GM21423 (cell line): ENCODE measurements at regions not wholly inside any gene's neighbourhood (a gene's known extent, or its start where the extent isn't known, plus 50 kb on each side); places are given as distances from the start of the nearest gene placed in this dataset.
"Not testable (repeated sequence)": the region's sequence is repeated elsewhere in the genome, so short reads cannot be mapped to it uniquely, and the experiment has no call there.

Source experiments
- ATAC-seq: cut with Tn5 transposase; IDR thresholded peaks from one replicate; pipeline ENCODE4 v1.9.1; 2021; ENCODE audit warnings: mild to moderate bottlenecking, moderate library complexity; ENCODE audit not compliant: unreplicated experiment

DNA sequence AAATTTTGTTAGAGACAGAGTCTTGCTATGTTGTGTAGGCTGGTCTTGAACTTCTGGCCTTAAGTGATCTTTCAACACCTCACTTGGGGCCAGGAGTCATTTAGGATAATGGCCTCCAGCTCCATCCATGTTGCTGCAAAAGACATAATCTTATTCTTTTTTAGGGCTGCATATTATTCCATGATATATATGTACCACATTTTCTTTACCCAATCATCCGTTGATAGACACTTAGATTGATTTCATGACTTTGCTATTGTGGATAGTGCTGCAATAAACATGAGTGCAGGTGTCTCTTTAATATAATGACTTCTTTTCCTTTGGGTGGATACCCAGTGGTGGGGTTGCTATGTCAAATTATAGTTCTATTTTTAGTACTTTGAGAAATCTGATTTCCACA, 140.9 kb upstream of the LCORL start:
- ATAC-seq = no peak

- ATAC-seq = not testable (repeated sequence)
These were observed 137.8 kb upstream of the LCORL start for GRCh38 chr4:18159117-18159912.

DNA sequence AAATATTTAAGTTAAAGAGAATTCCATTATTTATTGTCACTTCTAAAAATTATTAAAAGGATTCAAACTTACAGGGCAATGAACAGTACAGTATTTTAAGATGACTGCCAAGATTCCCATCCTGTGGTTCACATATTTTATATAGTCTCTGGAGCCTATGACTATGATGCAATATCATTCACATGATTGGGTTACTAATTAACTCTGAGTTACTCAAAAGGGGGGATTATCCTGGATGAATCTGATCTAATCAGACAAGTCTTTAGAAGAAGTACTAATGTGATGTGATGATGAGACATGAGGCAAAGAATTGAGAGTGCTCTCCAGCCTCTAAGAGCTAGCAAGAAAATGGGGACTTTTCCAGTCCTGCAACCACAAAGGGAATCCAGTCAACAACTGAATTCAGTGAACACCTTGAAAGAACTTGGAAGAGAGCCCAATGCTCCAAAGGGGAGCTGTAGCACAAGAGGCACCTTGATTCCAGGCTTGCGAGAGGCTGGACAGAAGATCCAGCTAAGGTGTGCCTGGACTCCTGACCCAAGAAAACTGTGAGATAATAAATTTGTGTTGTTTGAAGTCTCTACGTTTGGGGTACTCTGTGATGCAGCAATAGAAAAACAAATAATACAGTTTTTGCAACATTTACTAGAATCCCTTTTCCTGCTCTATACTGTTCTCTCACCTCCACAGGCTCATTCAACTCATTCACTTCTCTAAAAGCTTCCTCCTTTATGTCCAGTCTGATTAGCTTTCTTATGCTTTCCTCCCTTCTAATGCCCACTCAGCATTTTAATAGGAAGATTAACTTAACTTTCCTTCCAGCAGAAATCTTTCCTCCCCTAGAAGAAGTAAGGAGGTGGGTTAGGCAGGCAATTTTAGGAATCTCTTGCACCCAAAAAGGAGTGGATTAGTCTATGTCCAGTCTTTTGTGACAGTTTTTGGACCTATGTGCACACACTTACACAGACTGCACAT, 133.8 kb upstream of the LCORL start:
- ATAC-seq = no peak

- ATAC-seq = no peak
These were observed 116.6 kb upstream of the LCORL start for GRCh38 chr4:18138076-18138665.

DNA sequence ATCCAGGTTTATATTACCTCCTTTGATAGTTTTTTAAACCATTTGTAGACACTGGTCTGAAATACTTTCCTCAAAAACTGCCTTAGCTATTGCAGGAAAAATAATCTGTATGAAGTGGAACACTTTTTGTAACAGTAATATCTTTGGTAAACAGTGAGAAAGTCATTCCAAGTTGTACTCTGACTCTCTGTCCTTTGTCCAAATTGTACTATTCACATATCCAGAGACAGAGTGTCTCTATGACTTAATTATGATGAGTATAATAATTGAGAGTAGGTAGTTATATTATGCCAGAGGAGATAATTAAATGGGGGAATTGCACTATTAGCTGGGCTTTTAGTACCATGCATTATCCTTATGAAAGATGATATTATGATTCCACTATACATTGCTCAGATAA, 112.6 kb upstream of the LCORL start:
- ATAC-seq = no peak

- ATAC-seq = no peak
These were observed 108.7 kb upstream of the LCORL start for GRCh38 chr4:18130256-18130655.

DNA sequence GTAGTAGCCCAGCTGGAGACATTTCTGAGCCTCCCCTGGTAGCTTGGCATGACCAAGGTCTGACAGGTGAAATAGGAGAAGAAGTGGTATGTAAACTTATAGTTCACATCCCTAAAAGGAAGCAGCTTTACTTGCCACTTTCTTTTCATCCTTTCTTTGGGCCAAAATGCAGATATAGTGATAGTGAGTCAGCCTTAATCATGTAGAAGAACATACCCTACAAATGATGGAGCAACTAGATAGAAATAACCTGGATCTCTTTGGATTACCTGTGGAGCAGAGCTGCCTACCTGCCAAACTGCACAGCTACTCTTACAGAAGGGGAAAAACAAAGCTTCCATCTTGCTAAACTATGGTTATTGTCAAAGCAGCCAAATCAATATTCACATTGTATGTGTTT, 106.7 kb upstream of the LCORL start:
- ATAC-seq = no peak

- ATAC-seq = no peak
These were observed 105.5 kb upstream of the LCORL start for GRCh38 chr4:18127030-18127429.

DNA sequence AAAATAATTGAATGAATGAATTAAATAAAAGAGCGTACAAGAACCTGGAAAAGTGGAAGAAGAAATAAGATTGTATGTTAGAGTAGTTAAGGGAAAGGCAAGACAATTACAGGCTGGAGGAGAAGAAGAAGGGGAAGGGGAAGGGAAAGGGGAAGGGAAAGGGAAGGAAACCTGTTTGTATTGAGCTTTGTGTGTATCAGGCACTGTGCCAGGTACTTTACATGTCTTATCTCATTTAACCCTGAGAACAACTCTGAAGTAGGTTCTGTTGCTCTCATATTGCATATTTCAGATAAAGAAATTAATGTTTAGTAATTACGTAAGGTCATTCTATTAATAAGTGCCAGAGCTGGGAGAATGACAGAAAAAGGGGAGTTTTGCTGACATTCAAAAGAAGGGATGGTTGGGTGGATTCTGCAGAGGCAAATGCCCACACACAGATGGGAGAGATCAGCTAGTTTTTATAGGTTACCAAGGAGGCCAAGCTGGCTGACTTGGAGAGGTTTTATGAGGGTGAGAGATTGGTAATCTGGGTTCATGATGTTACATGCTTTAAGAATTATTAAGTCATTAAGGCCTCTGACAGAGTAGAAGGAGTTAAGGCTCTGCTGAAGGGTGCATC, 92.3 kb upstream of the LCORL start:
- ATAC-seq = no peak

DNA sequence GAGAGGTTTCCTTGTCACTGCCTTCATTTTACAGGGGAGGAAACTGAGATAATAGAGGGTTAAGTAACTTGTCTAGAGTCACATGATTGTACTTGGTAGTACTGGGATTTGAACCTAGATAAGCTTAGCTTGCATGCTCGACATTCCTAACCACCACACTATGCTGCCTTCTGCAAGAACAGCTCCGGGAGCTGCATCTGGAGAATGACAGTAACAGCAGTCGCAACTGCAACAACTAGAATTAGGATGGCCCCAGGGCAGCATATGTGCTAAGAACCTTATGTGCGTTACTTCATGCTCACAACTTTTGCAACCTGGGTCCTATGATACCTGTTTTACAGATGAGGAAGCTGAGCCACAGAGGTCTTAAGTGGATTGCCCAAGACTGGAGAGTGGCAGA, 89.5 kb upstream of the LCORL start:
- no peak for ATAC-seq

DNA sequence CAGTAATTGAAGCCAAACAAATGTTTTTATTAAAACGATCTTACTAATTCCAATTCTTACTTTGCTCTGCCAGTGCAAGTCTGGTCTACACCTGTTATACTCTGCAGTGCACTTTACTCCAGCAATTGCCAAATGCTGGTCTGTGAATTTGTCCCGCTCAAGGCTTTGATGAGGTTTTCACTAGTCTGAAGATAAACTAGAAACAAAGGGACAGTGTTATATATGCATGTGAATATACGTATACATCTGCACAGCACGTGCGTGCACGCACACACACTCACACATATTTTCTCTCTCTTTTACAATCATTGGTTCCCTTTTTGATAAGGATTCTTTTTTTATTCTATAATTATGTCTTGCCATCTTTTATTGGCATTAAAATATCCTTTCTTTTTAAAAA, 88.5 kb upstream of the LCORL start:
- no peak for ATAC-seq

DNA sequence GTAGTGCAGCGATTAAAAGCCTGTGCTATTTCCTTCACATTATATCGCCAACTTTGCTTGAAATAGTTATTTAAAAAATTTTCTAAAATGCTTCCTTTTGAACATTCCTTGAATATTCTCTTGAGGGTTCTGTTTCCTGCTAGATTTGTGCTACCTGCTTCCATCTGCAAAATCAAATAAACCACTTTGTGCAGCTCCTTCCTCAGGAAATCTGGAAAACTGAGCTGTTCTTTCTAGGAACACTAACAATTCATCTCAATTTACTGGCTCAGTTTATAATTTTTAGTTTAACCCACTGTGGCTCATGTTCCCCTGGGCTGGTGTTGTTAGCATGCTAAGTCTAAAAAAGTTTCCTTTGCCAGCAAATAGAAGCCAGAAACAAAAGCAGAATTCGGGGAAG, 88.1 kb upstream of the LCORL start:
- no peak for ATAC-seq

DNA sequence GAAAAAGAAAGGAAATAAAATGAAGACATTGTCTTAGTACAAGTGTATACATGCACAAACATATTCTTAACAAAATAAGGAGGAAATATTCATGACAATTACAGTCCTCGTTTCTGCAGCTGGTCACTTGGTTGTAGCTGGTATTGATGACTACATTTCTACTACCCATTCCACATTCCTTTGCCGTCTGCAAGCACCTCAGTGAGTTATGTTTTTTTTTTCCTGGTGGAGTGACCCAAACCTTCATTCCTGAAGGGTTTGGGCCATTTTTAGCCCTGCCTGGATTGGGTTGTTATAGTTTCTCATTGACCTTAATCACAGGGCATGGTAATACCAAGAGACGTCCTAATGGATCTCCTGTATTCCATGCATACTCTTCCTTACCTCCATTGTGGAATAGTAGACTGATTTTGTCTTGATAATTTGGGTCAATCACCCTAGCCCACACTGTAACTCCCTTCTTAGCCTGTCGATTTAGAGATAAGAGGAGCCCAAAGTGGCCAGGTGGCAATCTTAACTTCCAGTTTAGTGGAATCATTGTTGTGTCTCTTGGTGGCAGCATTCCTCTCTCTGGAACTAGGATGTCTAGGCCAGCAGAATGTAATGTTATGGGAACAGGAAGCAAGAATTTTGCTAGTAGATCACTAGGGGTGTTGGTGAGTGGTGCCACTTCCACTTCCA, 86.4 kb upstream of the LCORL start:
- not testable (repeated sequence) for ATAC-seq

DNA sequence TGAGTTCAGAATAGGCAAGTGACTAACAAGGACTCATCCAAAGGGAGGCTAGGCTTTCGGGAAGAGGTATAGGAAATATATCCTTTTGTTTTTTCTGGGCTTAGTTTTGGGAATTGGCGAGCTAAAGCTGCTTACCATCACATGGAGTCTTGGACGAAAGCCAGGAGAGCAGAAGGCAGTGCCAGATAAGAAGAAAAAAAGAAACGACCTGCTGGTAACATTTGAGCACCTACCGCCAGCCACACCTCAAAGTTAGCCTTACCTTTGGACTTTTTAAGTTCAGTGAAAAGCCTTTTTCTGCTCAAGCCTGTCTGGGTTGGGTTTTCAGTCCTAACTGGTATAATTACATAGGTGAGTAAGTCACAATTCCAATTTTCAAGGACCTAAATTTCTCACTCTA, 85.1 kb upstream of the LCORL start:
- no peak for ATAC-seq

DNA sequence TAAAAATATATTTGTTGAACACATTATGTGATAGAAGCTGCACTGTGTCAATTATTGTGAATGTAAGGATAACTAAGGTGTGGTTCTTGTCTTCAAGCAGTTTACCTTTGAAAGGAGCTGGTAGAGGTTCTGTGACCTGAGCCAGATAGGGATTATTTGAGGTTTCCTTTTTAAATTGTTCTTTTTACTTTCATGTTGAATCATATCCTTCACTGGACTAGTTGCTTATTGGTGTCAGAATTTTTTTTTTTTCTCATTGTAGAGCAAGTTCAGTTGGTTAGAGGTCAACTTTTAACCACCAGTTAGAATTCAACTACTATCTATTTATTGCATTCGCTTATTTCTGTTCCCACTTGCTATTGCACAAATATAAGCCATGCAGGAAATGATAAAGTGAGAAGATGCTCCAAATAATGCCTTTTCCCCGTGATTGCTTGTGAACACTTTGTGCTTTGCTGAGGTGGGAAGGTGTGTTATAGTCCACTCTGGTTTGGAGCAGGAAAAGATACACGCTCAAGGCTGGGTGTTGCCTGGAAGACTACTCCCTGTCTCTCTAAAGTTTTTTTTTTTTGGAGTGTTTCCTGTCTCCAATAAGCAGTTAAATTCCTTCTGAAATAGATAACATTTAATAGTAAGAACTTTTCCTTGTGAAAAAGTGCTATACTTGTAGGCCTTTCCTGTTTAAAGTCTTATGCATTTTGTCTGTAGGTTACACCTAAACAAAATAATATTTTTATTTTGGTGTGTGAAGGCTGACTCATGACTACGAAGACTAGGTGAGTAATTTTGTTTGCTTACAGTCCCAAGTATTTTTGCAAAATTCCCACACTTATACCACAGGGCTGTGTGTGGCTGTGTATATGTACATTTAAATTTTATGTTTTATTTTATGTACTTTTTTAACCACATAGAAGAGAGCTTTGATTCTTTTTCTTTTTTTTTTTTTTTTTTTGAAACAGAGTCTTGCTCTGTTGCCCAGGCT, 83.8 kb upstream of the LCORL start:
- peak; percentile 82 for ATAC-seq

DNA sequence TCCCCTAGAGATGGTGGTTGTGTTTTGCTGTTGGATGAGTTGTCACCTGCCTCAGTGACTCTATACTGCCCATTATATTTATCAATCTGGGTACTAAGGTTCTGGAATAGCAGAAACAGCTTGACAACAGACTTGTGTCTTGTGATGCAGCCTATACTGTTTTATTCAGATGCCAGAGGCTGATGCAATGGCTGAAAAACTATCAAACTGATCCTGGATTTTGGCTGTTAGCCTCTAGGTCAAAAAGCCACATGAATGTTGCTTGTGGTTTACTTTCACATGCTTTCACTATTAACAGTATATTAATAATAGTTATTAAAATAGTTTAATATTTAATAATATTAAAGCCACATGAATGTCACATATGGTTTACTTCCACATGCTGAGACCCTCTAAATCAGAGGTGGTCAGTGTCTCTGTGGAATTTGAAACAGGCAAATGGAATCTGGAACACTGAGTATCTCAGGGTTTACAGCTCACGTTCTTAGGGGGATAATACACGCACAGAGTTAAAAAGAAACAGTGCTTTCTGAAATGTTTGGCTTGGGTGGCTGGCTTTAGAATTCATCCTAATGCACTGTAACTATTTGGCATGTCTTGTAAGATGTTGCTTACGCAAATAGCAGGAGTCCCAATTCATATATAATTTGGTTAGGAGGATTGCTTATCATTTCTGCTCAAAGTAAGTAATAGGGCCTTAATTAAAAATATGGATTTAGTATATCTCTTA, 82.5 kb upstream of the LCORL start:
- ATAC-seq = no peak

- ATAC-seq = no peak
These were observed 79.1 kb upstream of the LCORL start for GRCh38 chr4:18100657-18101056.

DNA sequence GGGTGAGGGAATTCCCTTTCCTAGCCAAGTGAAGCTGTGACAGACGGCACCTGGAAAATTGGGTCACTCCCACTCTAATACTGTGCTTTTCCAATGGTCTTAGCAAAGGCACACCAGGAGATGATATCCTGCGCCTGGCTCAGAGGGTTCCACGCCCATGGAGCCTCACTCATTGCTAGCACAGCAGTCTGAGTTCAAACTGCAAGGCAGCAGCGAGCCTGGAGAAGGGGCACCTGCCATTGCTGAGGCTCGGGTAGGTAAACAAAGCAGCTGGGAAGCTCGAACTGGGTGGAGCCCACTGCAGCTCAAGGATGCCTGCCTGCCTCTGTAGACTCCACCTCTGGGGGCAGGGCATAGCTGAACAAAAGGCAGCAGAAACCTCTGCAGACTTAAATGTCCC, 68.9 kb upstream of the LCORL start:
- ATAC-seq = not testable (repeated sequence)

GRCh38 chr4:18082236-18082635, 60.7 kb upstream of the LCORL start:
- no peak for ATAC-seq
